ENCODE measurements at regions not wholly inside any gene's neighbourhood (a gene's known extent, or its start where the extent isn't known, plus 50 kb on each side); places are given as distances from the start of the nearest gene placed in this dataset.

DNA sequence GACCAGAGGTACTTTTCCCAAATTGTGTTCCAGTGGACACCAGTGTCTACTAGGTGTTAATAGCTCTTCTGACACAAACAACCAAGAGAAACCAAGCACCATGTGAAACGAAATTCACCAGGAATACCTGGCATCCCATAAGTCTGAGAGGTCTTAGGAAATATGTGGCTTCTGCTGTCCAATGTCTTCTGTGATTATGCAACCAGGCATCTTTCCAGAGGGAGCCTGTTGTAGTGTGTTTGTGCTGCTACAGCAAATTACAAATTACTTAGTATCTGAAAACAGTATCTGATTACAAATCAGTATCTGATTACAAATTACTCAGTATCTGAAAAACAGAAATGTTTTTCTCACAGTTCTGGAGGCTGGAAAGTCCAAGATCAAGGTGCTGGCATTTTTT is 133.6 kb upstream of the NPVF start:
- FAIRE-seq, result no peak

DNA sequence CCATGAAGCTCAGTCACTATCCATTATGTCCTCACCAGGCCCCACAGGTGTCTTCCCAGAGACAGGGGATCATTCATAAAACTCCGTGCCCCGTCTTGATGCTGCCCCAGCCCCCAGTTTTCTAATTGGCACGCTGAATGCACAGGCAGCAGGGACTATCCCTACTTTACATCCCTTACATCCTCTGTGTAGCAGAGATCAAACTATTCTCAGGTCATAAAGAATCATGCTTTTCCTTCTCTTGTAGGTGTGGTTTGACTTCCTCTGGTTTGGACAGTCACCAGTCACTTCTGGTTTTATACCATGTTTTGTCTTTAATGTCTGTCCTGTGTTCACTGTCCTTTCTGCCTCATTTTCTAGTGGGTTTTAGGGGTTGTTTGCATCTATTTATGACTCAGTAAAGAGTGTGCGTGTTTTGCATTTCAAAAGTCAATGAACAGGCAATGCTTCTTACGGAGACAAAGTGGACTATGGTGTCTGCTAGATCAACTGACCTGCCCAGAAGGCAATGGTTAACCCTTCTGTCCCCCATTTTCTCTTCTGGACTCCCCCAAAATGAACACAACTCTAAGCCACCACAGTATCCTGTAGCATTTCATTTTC is 140.4 kb upstream of the NPVF start:
- FAIRE-seq, result no peak

DNA sequence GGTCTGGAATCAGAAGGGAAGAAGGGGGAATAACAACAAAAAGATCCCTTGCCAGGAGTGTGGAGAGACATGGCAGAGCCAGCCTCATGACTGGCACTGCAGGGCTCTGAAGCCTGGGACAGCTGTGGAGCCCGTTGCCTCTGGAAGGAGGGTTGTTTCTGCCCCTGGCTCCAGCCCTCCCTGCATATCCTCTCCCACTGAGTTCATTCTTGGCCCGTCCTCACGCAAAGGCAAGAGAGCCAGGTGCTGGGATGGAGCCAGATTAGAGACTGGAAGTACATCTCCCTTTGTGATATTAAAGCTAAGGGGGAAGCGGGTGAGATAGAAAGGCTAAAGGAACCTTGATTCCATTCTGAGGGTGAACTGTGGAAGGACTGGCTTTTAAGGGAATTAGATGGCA is 141.5 kb upstream of the NPVF start:
- FAIRE-seq, result no peak

DNA sequence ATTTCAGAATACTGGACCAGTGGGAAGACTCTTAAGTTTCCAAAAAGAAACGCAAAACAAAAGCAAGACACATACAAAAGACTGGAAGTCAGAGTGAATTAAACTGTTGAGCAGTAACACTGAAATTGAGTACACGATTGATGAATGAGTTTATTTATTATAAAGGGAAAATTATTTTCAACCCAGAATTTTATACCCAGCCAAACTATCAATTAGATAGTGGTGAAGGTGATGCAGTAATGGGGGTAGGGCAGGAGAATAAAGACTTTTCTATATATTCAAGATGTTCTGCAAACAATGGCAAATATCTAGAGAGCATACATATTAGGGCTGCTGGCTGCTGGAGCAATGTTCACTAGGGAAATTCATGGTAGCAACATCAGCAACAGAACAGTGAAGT is 143.7 kb upstream of the NPVF start:
- no peak for FAIRE-seq

DNA sequence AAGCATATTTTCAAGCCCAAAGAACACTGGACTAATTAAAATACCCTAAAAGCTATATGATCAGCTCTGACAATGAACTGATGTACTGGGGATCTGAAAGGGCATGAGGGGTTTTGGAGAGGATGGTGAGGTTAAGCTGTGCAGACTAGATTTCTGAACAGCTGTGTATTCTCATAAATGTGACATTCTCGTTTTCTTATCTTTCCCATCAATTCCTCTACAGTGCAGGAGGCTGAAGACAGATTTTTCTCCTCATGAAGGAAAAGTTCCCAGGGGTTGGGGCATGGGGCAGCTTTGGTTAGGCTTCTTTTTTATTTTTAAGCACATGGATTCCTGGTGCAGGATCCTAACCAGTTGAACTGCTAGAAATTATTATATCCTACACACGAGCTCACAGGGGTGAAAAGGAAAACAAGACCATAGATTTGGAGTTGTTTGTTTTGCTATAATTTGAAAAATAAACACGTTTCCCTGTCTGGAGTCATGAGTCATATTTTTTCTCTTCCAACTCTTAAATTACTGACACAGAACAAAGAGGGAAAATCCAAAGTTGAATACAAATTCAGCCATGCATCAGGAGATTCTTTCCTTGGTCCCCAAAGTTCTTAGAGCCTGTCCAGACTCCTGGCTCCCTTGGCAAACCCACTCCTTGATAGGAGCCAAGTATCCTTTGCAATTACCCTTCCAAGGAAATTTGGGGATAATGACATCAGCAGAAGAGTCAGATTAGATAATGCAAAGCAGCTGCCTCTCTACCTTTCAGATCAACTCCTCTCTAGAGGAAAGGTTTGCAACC is 147.7 kb upstream of the NPVF start:
- no peak for FAIRE-seq

- FAIRE-seq, result no peak
Observed at GRCh38 chr7:25379351-25380300, 151.3 kb upstream of the NPVF start.

DNA sequence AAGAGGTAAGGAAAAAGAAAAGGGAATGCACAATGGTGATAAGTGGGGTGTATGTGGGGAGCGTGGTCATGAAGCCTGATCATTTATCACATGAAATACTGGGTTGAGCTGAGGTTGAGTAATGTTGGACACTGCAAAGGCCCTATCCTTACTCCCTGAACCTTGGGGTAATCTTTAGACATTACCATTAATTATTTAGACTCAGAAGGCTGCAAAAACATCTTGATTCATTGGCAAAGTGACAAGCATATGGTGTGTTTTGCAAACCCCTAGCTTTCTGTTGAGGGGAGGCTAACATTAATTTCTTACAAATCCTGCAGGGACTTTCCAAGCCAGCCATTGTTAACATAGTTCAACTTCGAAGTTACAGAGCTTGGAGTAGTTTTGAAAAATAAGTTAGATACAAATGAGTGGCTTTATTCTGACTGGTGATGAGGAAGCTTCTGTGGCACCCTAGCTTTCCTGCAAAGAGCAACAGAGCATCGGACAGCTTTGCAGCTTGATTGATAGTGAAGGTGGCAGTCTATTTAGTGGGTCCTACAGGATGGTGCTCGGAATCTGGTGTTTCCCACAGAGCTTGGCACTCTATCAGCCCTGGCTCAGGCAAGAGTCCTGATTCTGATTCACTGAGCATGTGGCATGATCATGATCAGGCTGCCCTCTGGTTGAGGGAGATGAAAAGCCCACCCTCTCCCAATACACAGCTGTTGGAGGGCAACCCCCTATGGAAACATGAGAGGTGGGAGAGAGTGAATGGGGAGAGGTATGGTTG is 153.7 kb upstream of the NPVF start:
- FAIRE-seq, result no peak

- FAIRE-seq, result no peak
Observed at GRCh38 chr7:25382869-25383268, 154.6 kb upstream of the NPVF start.

- FAIRE-seq, result no peak
Observed at GRCh38 chr7:25383402-25383801, 155.1 kb upstream of the NPVF start.

- no peak for FAIRE-seq
Observed at GRCh38 chr7:25384788-25385505, 156.7 kb upstream of the NPVF start.

- no peak for FAIRE-seq
Observed at GRCh38 chr7:25385506-25386136, 157.3 kb upstream of the NPVF start.

- no peak for FAIRE-seq
Observed at GRCh38 chr7:25386311-25386744, 158.0 kb upstream of the NPVF start.

DNA sequence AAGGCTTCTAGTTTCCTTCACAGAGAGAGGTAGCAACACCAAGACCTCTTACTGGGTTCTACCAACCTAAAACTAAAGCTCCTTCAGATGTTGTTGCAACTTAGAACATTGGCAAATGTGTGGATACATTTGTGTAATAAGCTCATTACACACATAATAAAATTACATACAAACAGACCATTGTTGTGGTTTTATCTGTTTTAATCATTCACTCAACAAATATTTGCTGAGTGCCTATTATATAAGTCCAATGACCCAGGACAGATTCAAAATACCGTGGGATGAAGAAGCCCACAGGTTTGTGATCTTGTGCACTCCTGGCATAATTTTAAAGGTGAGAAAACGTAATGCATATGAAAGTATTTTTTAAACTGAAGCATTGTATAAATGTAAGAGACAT is 160.4 kb upstream of the NPVF start:
- FAIRE-seq, result no peak

GRCh38 chr7:25389489-25390106 is 161.3 kb upstream of the NPVF start:
- peak; percentile 88 for FAIRE-seq

- peak; percentile 93 for FAIRE-seq
Observed at GRCh38 chr7:25391295-25391861, 163.1 kb upstream of the NPVF start.

GRCh38 chr7:25391961-25392587 is 163.8 kb upstream of the NPVF start:
- no peak for FAIRE-seq

GRCh38 chr7:25392588-25393338 is 164.5 kb upstream of the NPVF start:
- no peak for FAIRE-seq

DNA sequence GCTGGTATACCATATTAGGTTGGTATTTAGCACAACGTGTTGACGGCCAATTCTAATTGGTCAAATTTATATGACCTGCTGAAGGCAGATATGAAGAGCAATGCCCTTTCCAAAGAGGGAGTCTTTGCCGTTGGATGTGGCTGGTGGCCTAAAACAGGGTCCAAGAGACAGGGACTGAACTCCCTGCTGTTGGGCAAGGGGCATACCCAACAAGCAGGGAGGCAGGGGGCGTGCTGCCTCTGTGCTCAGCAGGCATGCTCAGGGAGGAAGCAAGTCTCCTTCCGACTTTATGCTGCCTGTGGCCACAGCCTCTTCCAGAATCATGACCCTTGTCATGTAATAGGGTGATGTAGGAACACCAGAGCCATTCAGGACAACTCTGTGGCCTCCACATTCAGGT is 167.7 kb upstream of the NPVF start:
- FAIRE-seq, result no peak

DNA sequence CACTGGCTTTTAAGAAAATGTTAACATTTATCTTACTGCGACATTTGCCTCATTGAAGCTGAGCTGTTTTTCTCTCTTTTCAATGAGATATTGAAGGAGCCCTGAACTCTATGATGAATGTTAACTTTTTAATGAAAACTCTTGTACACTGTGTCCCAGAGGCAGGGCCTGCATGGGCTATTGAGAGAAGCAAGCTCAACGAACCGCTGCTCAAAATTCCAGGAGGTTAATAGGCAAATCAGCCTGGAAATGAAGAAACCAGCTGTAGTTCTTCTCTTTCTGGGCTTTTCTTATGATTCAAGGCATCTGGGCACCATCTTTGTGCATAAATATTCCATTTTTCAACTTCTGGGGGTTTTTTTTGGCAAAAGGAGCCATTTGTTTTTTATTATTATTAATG is 168.4 kb upstream of the NPVF start:
- FAIRE-seq, result no peak

All from A204.1 (cell line).